H1 (cell line): ENCODE measurements at regions not wholly inside any gene's neighbourhood (a gene's known extent, or its start where the extent isn't known, plus 50 kb on each side); places are given as distances from the start of the nearest gene placed in this dataset.
A peak's percentile ranks its signal among the peaks of the same experiment; 100 is the strongest.

Source experiments
- CTCF ChIA-PET: fragments of 300-600 bp; sonication (Branson Sonifier 250); formaldehyde crosslinking; loops from one replicate; lab custom pipeline; 2021; ENCODE audit not compliant: partially characterized antibody; lab: Charles Lee
- POLR2A ChIA-PET: fragments of 300-600 bp; sonication (Branson Sonifier 250); formaldehyde crosslinking; loops from one replicate; lab custom pipeline; 2021; ENCODE audit warnings: inconsistent platforms; ENCODE audit not compliant: partially characterized antibody; lab: Charles Lee
- DNase-seq, 2 experiments: peaks; one replicate each; pipeline versions ENCODE4 v3.0.0 to v3.0.0-alpha.2; 2010 to 2022; ENCODE audit warnings: low spot score in 2 of 2, low read depth in 1 of 2, mixed read lengths in 1 of 2
- FAIRE-seq: peaks from 2 replicates; lab custom pipeline; 2011; peaks lifted over from hg19 to GRCh38; lab: Jason Lieb, UNC
- H2AFZ ChIP-seq: 2 replicates; pipeline ENCODE4 v1.8.1; 2012; ENCODE audit warnings: low read length, inconsistent platforms
- H2AK5ac ChIP-seq: 2 replicates; pipeline ENCODE4 v1.6.1; 2013; ENCODE audit warnings: low read depth, low read length
- H2BK120ac ChIP-seq: replicated peaks from 2 replicates; pipeline ENCODE3; 2013; ENCODE audit warnings: low read depth, low read length, inconsistent platforms
- H2BK12ac ChIP-seq: 2 replicates; pipeline ENCODE4 v1.6.1; 2013; ENCODE audit warnings: low read depth, low read length
- H2BK15ac ChIP-seq: 2 replicates; pipeline ENCODE4 v1.6.1; 2013; ENCODE audit warnings: low read length
- H2BK20ac ChIP-seq: 2 replicates; pipeline ENCODE4 v1.6.1; 2013; ENCODE audit warnings: low read length
- H2BK5ac ChIP-seq: 2 replicates; pipeline ENCODE4 v1.6.1; 2013; ENCODE audit warnings: low read depth, low read length
- H3K14ac ChIP-seq: 2 replicates; pipeline ENCODE4 v1.6.1; 2013; ENCODE audit warnings: inconsistent platforms; ENCODE audit not compliant: insufficient read length
- H3K18ac ChIP-seq: 2 replicates; pipeline ENCODE4 v1.6.1; 2013; ENCODE audit warnings: low read length; ENCODE audit errors: extremely low read depth
- H3K23ac ChIP-seq: 2 replicates; pipeline ENCODE4 v1.6.1; 2013; ENCODE audit warnings: inconsistent platforms; ENCODE audit not compliant: insufficient read length
- H3K23me2 ChIP-seq: 2 replicates; pipeline ENCODE4 v1.6.1; 2013; ENCODE audit warnings: low read depth, low read length
- H3K27ac ChIP-seq: 2 replicates; pipeline ENCODE4 v1.6.1; 2011; ENCODE audit warnings: low read depth, low read length, inconsistent platforms
- H3K27me3 ChIP-seq, 4 experiments: replicated peaks in 1 of 4; 1 replicate in 1 of 4; 2 replicates in 3 of 4; pipeline versions ENCODE4 v1.6.1 to v1.8.1; 2011 to 2013; ENCODE audit warnings: low read length in 3 of 4, mild to moderate bottlenecking in 3 of 4, inconsistent platforms in 2 of 4, mixed read lengths in 2 of 4, moderate library complexity in 1 of 4; ENCODE audit not compliant: control insufficient read depth in 3 of 4, insufficient read depth in 3 of 4; ENCODE audit errors: extremely low read depth in 1 of 4
- H3K36me3 ChIP-seq, 4 experiments: 2 replicates each; pipeline versions ENCODE4 v1.6.1 to v1.8.1; 2011 to 2013; ENCODE audit warnings: mild to moderate bottlenecking in 4 of 4, low read length in 3 of 4, moderate library complexity in 2 of 4, control low read depth in 1 of 4, inconsistent platforms in 1 of 4; ENCODE audit not compliant: insufficient read depth in 4 of 4, control insufficient read depth in 2 of 4
- H3K4ac ChIP-seq: replicated peaks from 2 replicates; pipeline ENCODE3; 2013; ENCODE audit warnings: low read length, low read depth, mixed read lengths, inconsistent platforms; ENCODE audit not compliant: insufficient read length
- H3K4me1 ChIP-seq, 4 experiments: replicated peaks in 1 of 4; 1 replicate in 1 of 4; 2 replicates in 3 of 4; pipeline versions ENCODE4 v1.6.1 to v1.8.1; 2011 to 2013; ENCODE audit warnings: low read length in 3 of 4, inconsistent platforms in 2 of 4, mixed read lengths in 1 of 4; ENCODE audit not compliant: insufficient read depth in 4 of 4, control insufficient read depth in 3 of 4
- H3K4me2 ChIP-seq, 2 experiments: 2 replicates each; pipeline versions ENCODE4 v1.6.1 to v1.8.1; 2011 to 2013; ENCODE audit warnings: low read depth in 2 of 2, low read length in 2 of 2, control low read depth in 1 of 2, inconsistent platforms in 1 of 2, mild to moderate bottlenecking in 1 of 2; ENCODE audit not compliant: insufficient read depth in 1 of 2
- H3K4me3 ChIP-seq, 4 experiments: fragments of 200-600, 300-600 bp in 1 of 4; sonication (generic), shearing (Covaris generic), sonication (Bioruptor Twin) in 1 of 4; 2 replicates each; pipeline versions ENCODE4 v1.5.1 to v1.8.1; 2011 to 2016; ENCODE audit warnings: low read length in 4 of 4, low read depth in 3 of 4, control low read depth in 2 of 4, inconsistent platforms in 2 of 4, mild to moderate bottlenecking in 2 of 4, mixed read lengths in 1 of 4, moderate library complexity in 1 of 4; ENCODE audit not compliant: insufficient read depth in 2 of 4; ENCODE audit errors: extremely low read depth in 1 of 4
- H3K56ac ChIP-seq: replicated peaks from 2 replicates; pipeline ENCODE3; 2013; ENCODE audit warnings: low read depth, mild to moderate bottlenecking, mixed read lengths, low read length, inconsistent platforms; ENCODE audit not compliant: insufficient read length
- H3K79me1 ChIP-seq: 2 replicates; pipeline ENCODE4 v1.6.1; 2013; ENCODE audit warnings: low read depth, low read length, control low read depth
- H3K79me2 ChIP-seq, 2 experiments: 2 replicates each; pipeline versions ENCODE4 v1.6.1 to v1.8.1; 2012 to 2013; ENCODE audit warnings: low read length in 2 of 2, mild to moderate bottlenecking in 2 of 2, inconsistent platforms in 1 of 2; ENCODE audit not compliant: insufficient read depth in 2 of 2, control insufficient read depth in 1 of 2
- H3K9ac ChIP-seq, 4 experiments: replicated peaks in 1 of 4; 1 replicate in 1 of 4; 2 replicates in 3 of 4; pipeline versions ENCODE4 v1.6.1 to v1.8.1; 2011 to 2013; ENCODE audit warnings: low read depth in 3 of 4, low read length in 3 of 4, control low read depth in 2 of 4, mild to moderate bottlenecking in 2 of 4, moderate library complexity in 2 of 4, inconsistent platforms in 1 of 4; ENCODE audit errors: extremely low read depth in 1 of 4
- H3K9me3 ChIP-seq, 2 experiments: 2 replicates each; pipeline versions ENCODE4 v1.6.1 to v1.8.1; 2012 to 2013; ENCODE audit warnings: mild to moderate bottlenecking in 2 of 2, moderate library complexity in 2 of 2, control low read depth in 1 of 2, inconsistent platforms in 1 of 2, low read depth in 1 of 2, low read length in 1 of 2, mixed read lengths in 1 of 2; ENCODE audit not compliant: insufficient read depth in 2 of 2
- H4K20me1 ChIP-seq, 2 experiments: replicated peaks in 1 of 2; 2 replicates each; pipeline versions ENCODE3 to v1.8.1; 2011 to 2013; ENCODE audit warnings: inconsistent platforms in 2 of 2, low read length in 2 of 2, mild to moderate bottlenecking in 1 of 2; ENCODE audit not compliant: insufficient read depth in 2 of 2, control insufficient read depth in 1 of 2
- H4K5ac ChIP-seq: 2 replicates; pipeline ENCODE4 v1.6.1; 2013; ENCODE audit warnings: low read length, low read depth, mixed read lengths, inconsistent platforms; ENCODE audit not compliant: insufficient read length
- H4K8ac ChIP-seq: 2 replicates; pipeline ENCODE4 v1.8.0; 2013; ENCODE audit warnings: mild to moderate bottlenecking, moderate library complexity, low read length, inconsistent platforms; ENCODE audit not compliant: insufficient read depth; ENCODE audit errors: extremely low read depth
- H4K91ac ChIP-seq: replicated peaks from 2 replicates; pipeline ENCODE3; 2013; ENCODE audit warnings: low read length, mixed read lengths, inconsistent platforms; ENCODE audit not compliant: insufficient read length
- BCL11A ChIP-seq, 2 experiments: IDR thresholded peaks; one replicate each; pipeline ENCODE4 v1.6.1; 2011; ENCODE audit warnings: low read depth in 2 of 2, low read length in 2 of 2, mild to moderate bottlenecking in 2 of 2
- RXRA ChIP-seq: IDR thresholded peaks from 2 replicates; pipeline ENCODE4 v1.6.1; 2011; ENCODE audit warnings: low read depth, mild to moderate bottlenecking, low read length, moderate library complexity; ENCODE audit not compliant: insufficient read depth
- SP1 ChIP-seq: IDR thresholded peaks from 2 replicates; pipeline ENCODE4 v1.6.1; 2011; ENCODE audit warnings: low read depth, low read length
- WGBS, 2 experiments: shearing (Covaris generic) in 1 of 2; methylation state at CpG; one replicate each; pipeline versions ENCODE4 v1.1.6 to v1.1.7; 2013 to 2015; ENCODE audit warnings: low lambda C conversion rate in 2 of 2, mixed read lengths in 2 of 2, inconsistent platforms in 1 of 2, low coverage in 1 of 2, missing lambda C conversion rate in 1 of 2; ENCODE audit not compliant: insufficient replicate concordance in 2 of 2, insufficient coverage in 1 of 2, insufficient read length in 1 of 2; ENCODE audit errors: extremely low coverage in 1 of 2, missing lambda C conversion rate in 1 of 2; 5-methylcytosine and 5-hydroxymethylcytosine counted together

DNA sequence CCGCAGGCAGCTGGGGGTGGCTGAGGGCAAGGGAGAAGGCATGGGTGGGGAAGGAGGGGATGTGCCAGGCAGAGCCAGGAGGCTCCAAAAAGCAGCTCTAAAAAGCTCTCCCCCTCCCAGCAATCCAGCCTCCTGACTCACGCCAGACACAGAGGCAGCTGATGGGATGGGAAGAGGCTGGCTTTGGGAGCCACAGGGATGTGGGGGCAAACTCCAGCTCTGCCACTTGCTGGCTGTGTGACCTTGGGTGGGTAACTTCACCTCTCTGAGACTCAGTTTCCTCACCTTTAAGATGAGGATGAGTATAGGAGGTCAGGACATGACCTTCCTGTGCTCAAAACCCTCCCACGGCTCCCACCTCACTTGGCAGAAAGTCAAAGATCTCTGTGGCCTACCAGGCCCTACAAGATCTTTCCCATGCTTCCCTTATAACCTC is 148.9 kb downstream of the CEBPB start:
- Histone ChIP-seq H4K8ac (no peak overlapping the region), H3K18ac (no peak overlapping the region), H2AFZ (no peak overlapping the region), H3K36me3 (no peaks in the 10 kb centered on the region), H3K9me3 (no peaks in the 10 kb centered on the region), H3K79me1 (no peaks in the 10 kb centered on the region), H3K27me3 (no peaks in the 10 kb centered on the region; a peak in 1 of 7 replicates), H2BK5ac (no peak overlapping the region), H3K14ac (no peak overlapping the region), H2BK12ac (no peak overlapping the region), H3K79me2 (no peaks in the 10 kb centered on the region), H3K4me2 (no peak overlapping the region), H3K23me2 (no peaks in the 10 kb centered on the region), H3K9ac (no peak overlapping the region), H2BK120ac (no peak overlapping the region), H2AK5ac (no peak overlapping the region), H3K27ac (no peak overlapping the region), H2BK20ac (no peak overlapping the region), H3K23ac (no peak overlapping the region), H3K4me3 (no peak overlapping the region), H2BK15ac (0 out of 2 replicates have a peak overlapping the region, but pooled peaks have one; percentile 61), H4K20me1 (no peaks in the 10 kb centered on the region), H3K4me1 (peaks cover 0 to 8% (median 1%) of the 10 kb centered on the region in 4 experiments; a peak in 3 of 7 replicates), H4K91ac (no peak overlapping the region), H4K5ac (no peak overlapping the region), H3K4ac (no peak overlapping the region), H3K56ac (no peak overlapping the region)
- no peak for TF ChIP-seq RXRA
- no peak for TF ChIP-seq SP1
- TF ChIP-seq BCL11A (IDR thresholded peaks at IDR 0.05; ENCODE audit: low read depth in 2 of 2, low read length in 2 of 2), result no peak
- DNase-seq, result no peak
- CTCF ChIA-PET, result interaction anchor here (0.6 to 2.3 kb wide), 10 partner anchors 9 to 246 kb away, joined by 3 to 10 read pairs (median 4); no protein-coding TSS in a partner anchor
- FAIRE-seq, result no peak
- 82% methylated on average over 3 of the region's 3 CpGs; no CpG with 5 or more reads in 1 of the 2 experiments for WGBS, 2 experiments
- POLR2A ChIA-PET, result interaction anchor here (0.8 to 2.5 kb wide), 3 partner anchors 10 to 148 kb away, joined by 3 to 7 read pairs (median 4); partner anchors contain the start of gene CEBPB
